ENCODE measurements at regions not wholly inside any gene's neighbourhood (a gene's known extent, or its start where the extent isn't known, plus 50 kb on each side); places are given as distances from the start of the nearest gene placed in this dataset.

DNA sequence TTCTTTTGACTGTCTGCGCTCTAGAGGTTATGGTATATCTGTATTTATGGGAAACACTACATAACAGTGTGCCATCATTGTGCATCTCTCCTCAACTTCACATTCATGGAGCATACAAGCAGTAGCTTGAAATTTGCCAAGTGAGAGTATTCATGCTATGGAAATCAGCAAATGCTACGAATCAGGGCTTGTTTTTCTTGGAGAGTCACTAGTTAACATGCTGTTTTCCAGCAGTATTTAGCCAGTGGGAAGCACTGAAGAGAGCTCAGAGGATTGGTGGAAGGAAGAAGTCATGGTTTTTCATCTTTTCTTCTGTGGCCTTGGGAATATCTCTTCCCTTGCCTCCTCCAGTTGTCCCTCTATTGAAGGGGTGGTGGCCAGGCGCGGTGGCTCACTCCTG, 303.0 kb downstream of the PSAT1 start:
- no peak for DNase-seq (ENCODE audit: low spot score)

DNA sequence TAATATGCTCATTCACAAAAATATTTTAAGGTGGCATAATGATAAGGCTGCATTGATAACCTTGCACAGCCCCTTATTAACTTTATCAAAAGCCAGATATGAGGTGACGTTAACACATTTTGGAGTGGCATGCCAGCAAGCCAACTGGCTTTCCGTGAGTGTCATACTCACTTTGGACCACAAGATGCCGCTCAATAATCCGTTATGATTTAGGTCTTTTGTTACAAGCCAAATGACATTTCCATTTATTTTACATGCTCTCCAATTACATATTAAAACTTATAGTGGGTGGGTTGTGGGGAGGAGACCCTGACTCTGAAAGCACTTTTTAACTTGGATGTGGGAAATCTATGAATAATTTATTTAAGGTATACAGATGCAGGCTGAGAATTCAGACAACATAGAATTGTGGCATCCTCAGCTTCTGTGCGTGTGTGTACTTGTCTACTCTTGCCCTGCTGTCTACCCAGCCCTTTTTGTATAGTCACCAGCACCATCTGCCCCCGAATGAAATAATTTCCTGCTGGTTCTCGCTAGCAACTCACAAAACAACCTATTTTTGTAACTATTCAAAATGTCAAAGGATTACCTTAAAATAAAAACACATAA, 305.1 kb downstream of the PSAT1 start:
- peak; percentile 18 for DNase-seq (ENCODE audit: low spot score)

DNA sequence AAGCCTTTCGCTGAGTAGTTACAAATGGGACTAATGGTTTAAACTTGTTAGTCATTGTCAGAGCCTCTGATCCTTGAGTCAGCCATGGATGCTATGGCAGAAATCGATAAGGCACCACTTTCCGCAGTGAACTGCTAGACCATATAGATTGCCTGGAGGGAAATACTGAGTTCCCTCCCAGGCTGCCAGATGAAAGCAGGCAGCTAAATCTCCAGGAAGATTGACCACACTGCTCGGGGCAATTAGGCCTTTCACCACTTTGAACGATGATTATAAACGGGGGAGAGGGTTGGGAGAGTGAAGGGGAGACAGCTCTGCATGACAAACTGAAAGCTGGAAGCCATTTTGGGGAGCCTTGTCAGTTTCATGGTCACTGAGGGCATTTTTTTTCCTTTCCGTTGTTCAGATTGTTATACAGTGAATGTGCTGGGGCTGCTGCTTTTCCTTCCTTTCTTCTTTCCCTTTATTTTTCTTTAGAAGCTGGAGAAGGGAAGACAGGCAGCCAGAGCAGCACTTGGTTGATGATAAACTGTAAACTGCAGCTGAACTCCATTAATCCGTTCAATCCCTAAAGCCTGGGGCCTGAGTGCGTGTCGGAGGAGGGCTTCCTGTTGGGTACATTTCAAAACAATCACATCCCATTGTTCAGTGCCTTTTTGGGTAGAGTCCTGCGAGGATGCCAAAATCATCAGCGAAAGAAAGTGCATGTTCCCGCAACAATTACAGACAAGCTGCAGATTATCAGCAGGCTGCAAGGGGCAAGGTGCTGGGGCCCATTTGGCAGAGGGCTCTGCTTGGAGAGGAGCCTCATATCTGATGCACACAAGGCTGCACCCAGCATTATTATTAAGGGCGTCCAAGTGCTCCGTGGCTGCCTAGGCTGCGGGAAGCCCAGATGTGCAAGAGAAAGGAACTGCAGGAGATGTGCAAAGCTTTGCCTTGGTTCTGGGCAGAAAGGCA, 308.4 kb downstream of the PSAT1 start:
- no peak for DNase-seq (ENCODE audit: low spot score)

DNA sequence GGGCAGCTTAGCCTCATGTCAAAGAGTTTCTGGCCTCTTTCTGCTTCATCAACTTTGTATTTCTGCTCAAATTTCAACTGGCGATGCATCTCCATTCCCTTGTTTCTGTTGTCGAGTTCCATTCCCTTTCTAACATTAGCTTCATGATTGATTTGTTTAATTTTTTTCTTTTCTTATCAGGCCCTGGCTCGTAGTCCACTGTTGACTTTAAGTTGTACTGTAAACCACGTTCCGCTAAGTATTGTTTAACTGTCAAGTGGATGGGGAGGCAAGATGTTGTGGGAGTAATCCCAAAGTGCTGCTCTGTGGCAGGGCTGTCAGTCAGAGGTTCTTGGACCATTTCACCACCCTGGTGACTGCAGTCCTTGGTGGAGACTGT, 309.1 kb downstream of the PSAT1 start:
- no peak for DNase-seq (ENCODE audit: low spot score)

DNA sequence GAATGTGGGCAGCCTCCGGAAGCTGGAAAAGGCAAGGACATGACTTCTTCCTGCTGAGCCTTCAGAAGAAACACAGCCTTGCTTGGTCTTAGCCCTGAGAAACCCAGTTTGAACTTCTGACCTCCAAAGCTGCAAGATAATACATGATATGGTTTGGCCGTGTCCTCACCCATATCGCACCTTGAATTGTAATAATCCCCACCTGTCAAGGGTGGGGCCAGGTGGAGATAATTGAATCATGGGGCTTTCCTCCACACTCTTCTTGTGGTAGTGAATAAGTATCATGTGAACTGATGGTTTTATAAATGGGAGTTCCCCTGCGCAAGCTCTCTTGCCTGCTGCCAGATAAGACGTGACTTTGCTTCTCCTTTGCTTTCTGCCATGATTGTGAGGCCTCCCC, 310.9 kb downstream of the PSAT1 start:
- DNase-seq (ENCODE audit: low spot score), result no peak

DNA sequence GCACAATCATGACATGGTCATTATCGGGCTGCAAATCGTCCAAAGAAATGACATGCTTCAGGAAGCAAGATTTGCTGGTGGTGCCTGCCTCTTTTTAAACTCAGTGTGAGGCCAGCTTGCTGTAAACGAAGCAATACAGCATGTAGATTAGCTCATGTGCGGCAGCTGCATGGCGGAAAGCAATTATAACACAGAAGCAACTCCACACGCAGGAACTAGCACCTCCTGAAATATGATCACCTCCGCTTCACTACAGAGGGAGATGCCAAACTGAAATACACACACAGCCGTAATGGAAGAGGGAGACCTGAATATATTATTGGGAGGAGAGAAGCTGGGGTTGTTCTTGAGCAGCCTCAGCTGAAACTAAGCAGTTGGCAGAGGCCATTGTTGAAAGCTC, 312.5 kb downstream of the PSAT1 start:
- DNase-seq (ENCODE audit: low spot score), result no peak

DNA sequence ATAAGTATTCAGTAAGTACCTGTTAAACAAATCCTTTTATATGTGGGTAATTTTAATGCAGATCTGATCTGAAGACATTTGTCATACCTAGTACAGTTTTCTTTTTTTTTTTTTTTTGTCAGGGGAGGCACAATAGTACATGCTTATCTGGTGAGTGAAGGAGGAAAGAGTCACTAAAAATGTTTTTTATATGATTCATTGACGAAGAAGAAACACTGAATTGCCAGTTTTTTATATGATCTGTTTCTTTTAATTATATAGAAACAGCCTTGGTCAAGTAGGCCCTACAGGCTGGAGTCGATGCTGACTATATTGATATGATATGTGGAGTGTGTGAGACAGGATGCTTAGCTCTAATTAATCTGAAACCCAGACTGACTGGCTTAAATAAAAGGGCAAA, 315.2 kb downstream of the PSAT1 start:
- DNase-seq (ENCODE audit: low spot score), result no peak

DNA sequence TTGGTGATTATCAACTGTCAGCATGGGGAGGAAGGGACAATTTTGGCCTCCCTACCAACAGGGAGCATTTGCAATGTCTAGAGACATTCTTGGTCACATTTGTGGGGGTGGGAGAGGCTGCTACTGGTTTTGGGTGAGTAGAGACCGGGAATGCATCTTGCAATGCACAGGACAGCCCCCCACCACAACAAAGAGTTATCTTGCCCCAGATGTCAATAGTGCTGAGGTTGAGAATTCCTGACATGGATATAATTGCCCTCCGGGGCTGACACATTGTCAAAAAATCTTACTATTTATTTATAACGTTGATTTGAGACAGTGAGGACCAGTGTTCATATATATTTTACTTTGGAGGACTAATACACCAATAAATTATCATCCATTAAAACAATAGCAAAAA, 316.1 kb downstream of the PSAT1 start:
- no peak for DNase-seq (ENCODE audit: low spot score)

DNA sequence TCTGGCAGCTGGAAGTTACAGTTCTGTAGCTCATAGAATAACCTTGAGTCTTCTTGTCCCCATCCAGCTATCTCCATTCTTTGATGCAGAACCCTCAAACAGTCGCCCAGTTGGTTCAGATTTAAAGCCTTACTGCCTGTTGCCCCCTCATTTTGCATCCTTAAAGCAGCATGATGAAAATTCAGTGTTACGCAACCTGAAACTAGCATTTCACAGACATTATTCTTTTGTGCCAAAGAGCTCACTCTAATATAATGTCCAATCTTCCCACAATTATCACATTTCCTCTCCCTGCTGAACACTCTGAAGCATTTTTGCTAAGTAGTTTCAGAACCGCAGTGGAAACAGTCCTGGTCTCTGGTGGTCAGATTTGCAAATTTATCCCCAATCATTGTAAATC, 318.0 kb downstream of the PSAT1 start:
- DNase-seq (ENCODE audit: low spot score), result no peak

DNA sequence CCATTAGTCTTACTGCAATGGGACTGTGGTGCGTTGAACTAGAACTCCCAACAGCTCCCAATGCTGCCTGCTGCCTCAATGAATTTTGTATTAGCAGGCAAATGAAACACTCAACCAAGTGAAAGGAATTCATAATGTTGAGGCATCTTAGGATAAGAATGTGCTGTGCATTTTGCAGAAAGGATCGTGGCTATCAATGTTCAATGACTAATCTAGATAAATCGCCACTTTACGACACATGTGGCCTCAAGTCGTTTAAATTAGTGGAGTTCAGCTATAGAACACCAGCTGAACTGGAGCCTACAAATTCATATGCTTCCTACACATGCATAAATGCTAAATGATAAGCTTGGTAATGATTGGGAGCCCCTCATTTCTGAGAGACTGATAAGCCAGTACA, 318.4 kb downstream of the PSAT1 start:
- DNase-seq (ENCODE audit: low spot score), result no peak

DNA sequence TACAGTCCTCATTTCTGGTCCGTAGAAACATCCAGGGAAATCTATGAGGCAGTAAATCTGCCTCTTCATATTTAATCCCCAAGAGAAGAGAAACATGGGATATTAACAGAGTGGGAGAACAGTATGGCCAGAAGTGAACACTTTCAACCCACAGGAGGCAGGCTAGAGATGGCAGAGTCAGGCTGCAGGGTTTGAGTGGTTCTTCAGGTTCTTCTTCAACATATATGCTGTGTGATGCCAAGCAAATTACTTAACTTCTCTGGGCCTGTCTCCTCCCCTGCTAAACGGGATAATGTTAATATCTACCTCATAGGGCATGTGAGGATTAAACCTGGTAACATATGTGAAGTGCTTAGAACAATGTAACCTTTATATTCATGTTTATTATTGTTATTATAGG, 321.8 kb downstream of the PSAT1 start:
- no peak for DNase-seq (ENCODE audit: low spot score)

DNA sequence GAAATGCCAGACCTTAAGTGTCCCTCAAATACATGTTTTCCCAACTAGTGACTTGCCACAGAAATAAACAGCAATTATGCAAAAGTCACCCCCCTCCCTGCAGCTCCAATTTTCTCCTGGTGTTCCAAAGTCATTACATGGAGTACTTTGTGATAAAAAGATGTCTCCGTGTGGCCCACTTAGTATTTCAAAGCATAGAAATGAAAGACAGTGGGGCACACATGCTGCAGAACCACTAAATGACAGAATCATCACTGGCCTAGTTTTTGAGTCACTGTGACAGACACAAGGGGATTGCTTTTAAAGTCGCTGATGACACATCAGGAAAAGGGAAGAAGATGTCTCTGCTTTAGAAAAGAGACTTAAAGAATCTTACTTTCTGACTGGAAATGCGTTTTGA, 323.4 kb downstream of the PSAT1 start:
- DNase-seq (ENCODE audit: low spot score), result no peak

DNA sequence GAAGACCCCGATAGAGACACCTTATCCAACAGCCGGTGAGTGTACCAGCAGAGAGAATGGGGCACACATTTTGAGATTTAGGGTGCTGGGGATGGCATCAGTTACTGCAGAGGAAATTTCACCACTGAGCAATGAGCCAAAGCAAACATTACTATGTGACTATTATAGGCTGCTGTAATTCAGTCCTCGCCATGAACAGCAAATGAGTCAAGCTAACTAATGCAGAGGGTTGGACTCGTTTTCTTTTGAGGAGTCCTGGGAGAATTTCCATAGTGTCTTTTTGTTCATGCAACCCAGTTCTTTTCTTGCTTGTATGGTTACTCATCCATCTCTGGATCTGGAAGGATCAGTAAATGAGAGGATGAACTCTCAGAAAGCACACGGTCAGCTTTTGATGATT, 323.8 kb downstream of the PSAT1 start:
- DNase-seq (ENCODE audit: low spot score), result no peak

DNA sequence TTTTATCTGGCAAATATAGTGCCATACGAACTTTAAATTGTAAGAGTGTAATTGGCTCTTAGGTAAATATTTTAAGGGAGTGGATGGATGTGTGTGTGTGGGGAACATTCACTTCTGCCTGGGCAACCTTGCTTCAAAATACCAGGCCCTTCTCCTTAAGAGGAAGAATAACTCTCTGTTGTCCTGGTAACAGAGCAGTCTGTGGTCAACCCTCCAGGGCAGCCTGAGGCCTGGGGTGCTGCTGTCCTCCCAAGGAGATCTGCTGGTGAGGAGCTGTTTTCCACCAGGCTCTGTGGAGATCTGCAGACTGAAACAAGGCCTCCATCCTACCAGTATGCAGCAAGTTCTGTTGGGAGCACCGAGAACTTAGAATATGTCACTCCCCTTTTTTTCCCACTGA, 325.2 kb downstream of the PSAT1 start:
- DNase-seq (ENCODE audit: low spot score), result no peak

DNA sequence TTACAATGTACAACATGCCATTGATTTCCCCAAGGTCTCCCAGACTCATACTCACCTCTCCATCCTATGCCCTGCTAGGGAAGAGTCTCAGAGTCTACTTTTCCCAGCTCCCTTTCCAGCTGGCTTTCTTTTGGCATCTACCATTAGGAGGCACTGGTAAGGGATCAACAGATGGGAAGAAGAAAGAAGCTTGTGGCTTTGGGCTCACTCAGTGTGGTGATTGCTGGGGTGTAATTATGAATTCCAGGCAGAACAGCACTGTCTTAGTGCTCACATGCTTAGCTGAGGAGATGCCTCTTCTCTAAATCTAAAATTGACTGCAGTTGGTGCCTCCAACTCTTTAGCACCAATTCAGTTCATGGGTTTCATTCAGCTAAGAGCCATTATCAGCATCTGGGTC, 330.0 kb downstream of the PSAT1 start:
- no peak for DNase-seq (ENCODE audit: low spot score)

DNA sequence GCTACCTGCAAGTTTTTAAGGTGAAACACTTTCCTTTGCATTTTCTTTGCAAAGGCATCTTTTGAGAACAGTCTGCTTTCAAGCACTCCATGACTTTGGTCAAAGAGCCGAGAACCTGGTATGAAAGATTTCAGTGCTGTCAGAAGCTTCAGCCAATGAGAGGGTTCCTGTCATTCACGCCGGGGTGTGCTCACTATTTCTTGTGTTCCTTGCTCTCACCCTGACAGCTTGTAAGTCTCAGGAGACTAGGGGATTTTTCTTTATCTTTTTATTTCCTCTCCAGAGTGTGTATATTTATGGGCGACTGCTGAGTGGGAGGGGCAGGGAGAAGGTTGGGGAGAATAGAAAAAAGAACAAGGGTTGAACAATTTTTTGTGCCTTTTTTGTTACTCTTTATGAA, 334.0 kb downstream of the PSAT1 start:
- no peak for DNase-seq (ENCODE audit: low spot score)

DNA sequence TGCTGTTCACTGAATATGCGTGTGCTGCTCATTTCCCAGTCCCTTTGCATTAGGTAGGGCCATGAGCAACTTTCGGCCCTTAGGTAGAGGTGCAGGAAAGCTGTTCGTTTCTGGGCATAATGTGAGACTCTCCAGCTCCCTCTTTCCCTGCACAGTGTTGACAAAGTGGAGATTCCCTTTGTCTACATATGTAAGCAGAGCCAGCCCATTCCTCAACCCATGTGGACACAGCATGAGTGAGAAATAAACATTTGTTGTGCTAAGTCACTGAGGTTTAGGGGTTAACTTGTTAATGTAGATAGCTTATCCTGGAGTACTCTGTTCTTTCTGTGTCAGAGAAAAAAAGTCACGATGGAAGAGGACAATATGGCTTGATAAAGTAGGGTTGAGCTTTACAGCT, 343.8 kb downstream of the PSAT1 start:
- no peak for DNase-seq (ENCODE audit: low spot score)

DNA sequence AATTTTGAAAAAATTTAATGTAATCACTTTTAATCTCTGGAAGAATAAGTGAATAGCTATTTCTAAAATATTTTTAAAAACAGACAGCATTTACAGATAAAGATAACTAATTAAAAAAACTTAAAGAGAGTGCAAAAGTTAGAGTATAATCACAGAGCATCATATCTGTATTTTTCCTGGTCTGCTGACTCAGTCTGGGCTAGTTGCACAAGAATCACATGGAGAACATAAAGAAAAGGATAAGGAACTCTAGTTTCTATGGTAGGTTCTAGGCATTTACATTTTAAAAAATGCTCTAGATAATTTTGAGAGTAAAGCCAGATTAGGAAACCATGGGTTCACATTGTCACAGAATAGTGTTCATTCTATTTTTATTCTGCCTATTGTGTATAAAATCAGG, 347.4 kb downstream of the PSAT1 start:
- no peak for DNase-seq (ENCODE audit: low spot score)

DNA sequence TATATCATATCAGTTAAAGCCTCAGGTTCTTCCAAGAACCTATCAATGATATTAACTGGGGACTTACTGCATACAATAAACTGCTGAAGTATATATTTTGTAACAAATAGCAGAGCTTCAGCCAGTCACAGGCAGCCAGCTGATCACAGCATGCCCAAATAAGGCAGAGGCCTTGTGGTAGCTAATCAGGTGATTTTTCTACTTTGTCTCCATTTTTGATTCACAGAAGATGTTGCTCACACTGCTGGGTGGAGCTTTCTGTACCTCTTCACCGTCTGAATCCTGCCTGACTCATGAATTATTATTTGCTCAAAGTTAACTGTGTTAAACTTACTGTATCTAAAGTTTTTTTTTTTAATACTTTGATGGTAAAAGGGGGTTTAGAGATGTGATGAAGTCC, 357.4 kb downstream of the PSAT1 start:
- DNase-seq (ENCODE audit: low spot score), result no peak

DNA sequence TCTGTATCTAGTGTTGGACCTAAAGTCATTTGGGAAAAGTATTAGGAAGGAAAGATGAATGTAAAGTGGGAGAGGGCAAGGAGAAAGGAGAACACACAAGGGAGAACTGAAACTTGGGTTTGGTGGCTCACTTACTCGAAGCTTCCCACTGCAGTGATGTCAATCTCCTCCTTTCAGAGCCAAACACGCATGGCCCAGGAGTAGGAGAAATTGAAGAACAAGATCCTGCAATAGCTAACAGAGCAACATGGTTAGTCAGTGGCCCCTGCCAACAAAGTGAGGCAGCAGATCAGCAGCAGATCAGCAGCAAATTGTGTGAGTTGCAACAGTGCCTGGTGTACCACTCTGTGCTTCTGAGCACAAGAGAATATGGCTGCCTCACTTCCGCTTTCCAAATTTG, 366.4 kb downstream of the PSAT1 start:
- no peak for DNase-seq (ENCODE audit: low spot score)

DNA sequence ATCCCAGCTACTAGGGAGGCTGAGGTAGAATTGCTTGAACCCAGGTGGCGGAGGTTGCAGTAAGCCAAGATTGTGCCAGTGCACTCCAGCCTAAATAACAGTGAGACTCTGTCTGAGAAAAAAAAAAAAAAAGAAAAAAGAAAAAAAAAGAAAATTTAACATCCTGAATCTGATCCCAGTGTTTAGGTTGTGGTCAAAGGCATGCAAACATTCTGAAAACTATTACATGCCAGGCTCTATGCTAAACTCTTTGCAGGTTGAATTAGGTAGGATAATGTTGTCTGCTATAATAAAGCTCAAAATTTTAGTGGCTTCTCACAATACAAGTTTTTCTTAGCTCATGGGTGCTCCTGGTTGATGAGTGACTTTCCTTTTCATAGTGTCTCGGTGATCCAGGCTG, 367.4 kb downstream of the PSAT1 start:
- no peak for DNase-seq (ENCODE audit: low spot score)

DNA sequence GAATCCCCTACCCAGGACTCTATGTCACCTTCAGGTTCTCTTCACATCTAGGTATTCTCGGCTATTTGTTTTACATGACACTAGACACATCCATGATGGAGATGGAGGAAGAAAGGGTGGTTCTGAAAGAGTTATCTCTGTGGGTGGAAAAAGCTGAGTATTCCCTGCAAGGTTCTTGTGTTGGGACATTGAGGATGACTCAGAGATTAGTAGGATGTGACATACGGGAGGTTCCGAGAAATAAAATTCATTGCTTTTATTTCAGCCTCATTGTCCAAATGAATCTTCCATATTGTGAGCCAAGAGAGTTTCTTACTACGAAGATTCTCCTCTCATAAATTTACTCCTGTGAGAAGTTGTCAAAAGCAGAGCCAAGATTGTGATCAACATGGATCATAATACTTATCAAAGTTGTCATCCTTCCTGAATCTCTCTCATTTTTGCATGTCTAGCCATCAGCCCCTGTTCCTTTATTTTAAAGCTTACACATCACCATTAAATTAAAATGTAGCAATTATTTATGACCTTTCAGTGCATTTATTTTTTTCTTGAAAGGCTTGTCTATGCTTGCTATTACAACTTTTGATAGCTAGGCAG, 370.0 kb downstream of the PSAT1 start:
- DNase-seq (ENCODE audit: low spot score), result no peak

DNA sequence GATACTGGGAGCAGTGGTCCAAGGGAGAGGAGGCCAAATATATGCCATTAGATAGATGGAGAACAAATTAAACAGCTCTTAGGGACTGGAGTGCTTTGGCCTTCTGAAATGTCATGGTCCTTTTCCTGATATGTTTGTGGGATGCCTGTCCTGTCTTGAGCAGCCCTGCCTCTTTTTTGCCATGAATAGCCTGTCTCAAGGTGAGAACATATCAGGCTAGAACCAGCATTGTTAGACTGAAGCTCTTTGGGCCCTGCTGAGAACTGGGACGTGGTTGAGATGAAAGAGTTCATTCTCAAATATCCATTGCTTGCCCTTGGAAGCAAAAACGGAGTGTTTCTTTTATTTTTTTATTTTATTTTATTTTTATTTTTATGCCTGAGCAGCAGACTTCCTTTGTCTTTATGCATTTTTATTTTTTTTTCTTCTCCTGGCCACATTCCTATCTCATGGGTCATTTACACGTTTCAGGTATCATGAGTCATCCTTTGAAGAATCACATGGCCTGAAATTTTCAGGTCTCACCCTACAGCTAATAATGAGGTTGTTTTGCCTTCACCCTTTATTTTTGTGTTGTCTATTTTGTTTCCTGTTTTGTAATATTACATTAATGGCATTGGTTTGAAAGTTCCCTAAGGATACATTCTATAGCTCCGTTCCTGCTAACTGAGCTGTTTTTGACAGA, 371.4 kb downstream of the PSAT1 start:
- no peak for DNase-seq (ENCODE audit: low spot score)
